ENCODE measurements at regions not wholly inside any gene's neighbourhood (a gene's known extent, or its start where the extent isn't known, plus 50 kb on each side); places are given as distances from the start of the nearest gene placed in this dataset.

- no peak for TF ChIP-seq CTCF (IDR thresholded peaks at IDR 0.05 in 8 of 11, conservative IDR thresholded peaks at IDR 0.05 in 3 of 11)
- TF ChIP-seq POLR2A (IDR thresholded peaks at IDR 0.05) = no peak
- TF ChIP-seq POLR2AphosphoS5 (IDR thresholded peaks at IDR 0.05) = no peak
Measured at GRCh38 chr12:93198086-93198485, 179.6 kb upstream of the NUDT4 start.

Data from spleen (tissue), 7 donors.